Liver (tissue), 3 donors: ENCODE measurements at regions not wholly inside any gene's neighbourhood (a gene's known extent, or its start where the extent isn't known, plus 50 kb on each side); places are given as distances from the start of the nearest gene placed in this dataset.

Experiments used
- CTCF ChIP-seq: fragments of 150-350 bp; IDR thresholded peaks from 2 replicates; pipeline ENCODE4 v1.5.1; 2017; ENCODE audit warnings: improper control_type of control experiment, low read depth, low read length; ENCODE audit not compliant: missing input control
- JUND ChIP-seq, 2 donors: IDR thresholded peaks; 2 replicates each; pipeline ENCODE4 v1.6.1; 2016; ENCODE audit warnings: antibody characterized with exemption in 2 of 2
- RAD21 ChIP-seq, 2 donors: IDR thresholded peaks; 2 replicates each; pipeline ENCODE4 v1.6.1; 2016; ENCODE audit warnings: antibody characterized with exemption in 2 of 2, mild to moderate bottlenecking in 2 of 2
- YY1 ChIP-seq: IDR thresholded peaks from 2 replicates; pipeline ENCODE4 v1.6.1; 2016; ENCODE audit warnings: antibody characterized with exemption, mild to moderate bottlenecking
- TF ChIP-seq, protein P1 (sequence below): IDR thresholded peaks from 2 replicates; pipeline ENCODE4 v1.6.1; 2016; ENCODE audit warnings: antibody characterized with exemption, mild to moderate bottlenecking
- donor health status: healthy.
- donor health status: healthy.

- TF ChIP-seq CTCF, result no peak
- no peak for TF ChIP-seq RAD21 (IDR thresholded peaks at IDR 0.05)
- TF ChIP-seq JUND (IDR thresholded peaks at IDR 0.05), result no peak
- no peak for TF ChIP-seq YY1
- TF ChIP-seq, protein P1, sequence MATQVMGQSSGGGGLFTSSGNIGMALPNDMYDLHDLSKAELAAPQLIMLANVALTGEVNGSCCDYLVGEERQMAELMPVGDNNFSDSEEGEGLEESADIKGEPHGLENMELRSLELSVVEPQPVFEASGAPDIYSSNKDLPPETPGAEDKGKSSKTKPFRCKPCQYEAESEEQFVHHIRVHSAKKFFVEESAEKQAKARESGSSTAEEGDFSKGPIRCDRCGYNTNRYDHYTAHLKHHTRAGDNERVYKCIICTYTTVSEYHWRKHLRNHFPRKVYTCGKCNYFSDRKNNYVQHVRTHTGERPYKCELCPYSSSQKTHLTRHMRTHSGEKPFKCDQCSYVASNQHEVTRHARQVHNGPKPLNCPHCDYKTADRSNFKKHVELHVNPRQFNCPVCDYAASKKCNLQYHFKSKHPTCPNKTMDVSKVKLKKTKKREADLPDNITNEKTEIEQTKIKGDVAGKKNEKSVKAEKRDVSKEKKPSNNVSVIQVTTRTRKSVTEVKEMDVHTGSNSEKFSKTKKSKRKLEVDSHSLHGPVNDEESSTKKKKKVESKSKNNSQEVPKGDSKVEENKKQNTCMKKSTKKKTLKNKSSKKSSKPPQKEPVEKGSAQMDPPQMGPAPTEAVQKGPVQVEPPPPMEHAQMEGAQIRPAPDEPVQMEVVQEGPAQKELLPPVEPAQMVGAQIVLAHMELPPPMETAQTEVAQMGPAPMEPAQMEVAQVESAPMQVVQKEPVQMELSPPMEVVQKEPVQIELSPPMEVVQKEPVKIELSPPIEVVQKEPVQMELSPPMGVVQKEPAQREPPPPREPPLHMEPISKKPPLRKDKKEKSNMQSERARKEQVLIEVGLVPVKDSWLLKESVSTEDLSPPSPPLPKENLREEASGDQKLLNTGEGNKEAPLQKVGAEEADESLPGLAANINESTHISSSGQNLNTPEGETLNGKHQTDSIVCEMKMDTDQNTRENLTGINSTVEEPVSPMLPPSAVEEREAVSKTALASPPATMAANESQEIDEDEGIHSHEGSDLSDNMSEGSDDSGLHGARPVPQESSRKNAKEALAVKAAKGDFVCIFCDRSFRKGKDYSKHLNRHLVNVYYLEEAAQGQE, result no peak
These were observed 1749.1 kb upstream of the SEL1L start for GRCh38 chr14:83282706-83283105.
